Ascending aorta (tissue), 2 donors: ENCODE measurements at regions not wholly inside any gene's neighbourhood (a gene's known extent, or its start where the extent isn't known, plus 50 kb on each side); places are given as distances from the start of the nearest gene placed in this dataset.

Experiments
- DNase-seq, 2 donors: peaks; one replicate each; pipeline ENCODE4 v3.0.0-alpha.2; 2019; ENCODE audit warnings: low spot score in 2 of 2
- H3K27ac ChIP-seq, 2 donors: fragments of 200-600 bp; sonication (generic); one replicate each; pipeline ENCODE4 v1.5.1; 2016 to 2017; ENCODE audit warnings: mild to moderate bottlenecking in 1 of 2
- H3K27me3 ChIP-seq: fragments of 200-600 bp; sonication (generic); one replicate; pipeline ENCODE4 v1.5.1; 2017
- H3K36me3 ChIP-seq, 2 donors: fragments of 200-600 bp; sonication (generic); one replicate each; pipeline ENCODE4 v1.5.1; 2016
- H3K4me1 ChIP-seq, 2 donors: fragments of 200-600 bp; sonication (generic); one replicate each; pipeline ENCODE4 v1.5.1; 2016 to 2017; ENCODE audit warnings: mild to moderate bottlenecking in 1 of 2
- H3K4me3 ChIP-seq, 2 donors: fragments of 200-600 bp; sonication (generic); one replicate each; pipeline ENCODE4 v1.5.1; 2016 to 2017; ENCODE audit warnings: mild to moderate bottlenecking in 1 of 2
- H3K9me3 ChIP-seq, 2 donors: fragments of 200-600 bp; sonication (generic); one replicate each; pipeline ENCODE4 v1.5.1; 2016
- CTCF ChIP-seq, 3 experiments: fragments of 200-600 bp in 2 of 3; fragments of 450-650 bp in 1 of 3; sonication (generic) in 2 of 3; IDR thresholded peaks; one replicate each; pipeline ENCODE4 v1.5.1; 2016 to 2019; ENCODE audit warnings: antibody characterized with exemption in 3 of 3, mild to moderate bottlenecking in 1 of 3, moderate library complexity in 1 of 3
- intact Hi-C: fragments of 100-400 bp; cut with DNase I; formaldehyde crosslinking; loops from one replicate; pipeline ENCODE4 v1.15.1; 2023

DNA sequence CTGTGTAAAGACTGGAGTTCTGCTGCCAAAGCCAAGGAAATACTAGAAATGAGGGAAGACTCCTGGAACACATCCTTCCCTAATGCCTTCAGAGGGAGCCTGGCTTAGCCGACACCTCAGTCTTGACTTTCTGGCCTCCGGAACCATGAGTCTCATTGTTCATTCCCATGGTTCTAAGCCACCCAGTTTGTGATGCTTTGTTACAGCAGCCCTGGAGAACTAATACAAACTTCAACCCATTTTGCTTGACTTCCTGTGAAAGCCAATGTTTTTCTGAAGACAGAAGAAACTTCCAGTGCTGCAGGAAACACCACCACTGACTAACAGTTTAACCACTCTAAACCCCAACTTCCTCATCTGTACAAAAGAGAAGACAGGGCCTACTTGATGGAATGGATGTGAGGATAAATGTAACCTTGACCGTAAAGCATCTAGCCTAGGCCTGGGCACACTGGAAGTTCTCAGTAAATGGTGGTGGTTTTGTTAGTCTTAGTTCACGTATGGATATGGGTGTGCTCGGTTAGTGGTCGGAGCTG is 85.9 kb upstream of the RFX8 start:
- intact Hi-C loops, result no loop called here
- Histone ChIP-seq H3K4me1 (peaks cover 4 to 15% of the 10 kb centered on the region in 2 donors), H3K27me3 (no peaks in the 10 kb centered on the region), H3K4me3 (no peak overlapping the region), H3K9me3 (no peaks in the 10 kb centered on the region), H3K27ac (peak overlapping the region in 1 of 2 donors; percentile 86), H3K36me3 (no peaks in the 10 kb centered on the region)
- no peak for DNase-seq
- no peak for TF ChIP-seq CTCF (IDR thresholded peaks at IDR 0.05)

DNA sequence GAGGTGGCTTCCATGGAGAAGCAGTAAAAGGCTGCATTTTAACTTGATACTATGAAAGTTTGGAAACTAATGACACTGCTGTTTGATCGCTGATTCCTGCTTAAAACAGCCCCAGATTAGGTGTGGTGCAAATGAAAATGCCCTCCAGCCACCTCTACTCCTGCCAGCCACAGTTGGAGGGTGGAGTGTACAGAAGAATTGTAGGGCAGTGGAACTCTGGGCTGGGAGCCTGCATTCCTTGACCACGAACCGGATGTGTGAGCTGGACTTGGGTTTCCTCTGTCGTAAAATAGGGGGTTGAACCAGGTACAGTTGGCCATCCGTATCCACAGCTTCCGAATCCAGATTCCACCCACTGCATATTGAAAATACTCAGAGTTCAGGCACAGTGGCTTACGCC is 84.6 kb upstream of the RFX8 start:
- H3K4me3 ChIP-seq, result peak overlapping the region in 1 of 2 donors; percentile 31
- DNase-seq, result peak; percentile 21 to 81
- H3K4me1 ChIP-seq, result peaks cover 4 to 15% of the 10 kb centered on the region in 2 donors
- intact Hi-C loops, result loop anchor here (5.0 kb wide), 2 partner anchors 42 to 138 kb away; partner anchors contain the start of gene MAP4K4
- no peaks in the 10 kb centered on the region for H3K9me3 ChIP-seq
- no peak for TF ChIP-seq CTCF (IDR thresholded peaks at IDR 0.05)
- no peaks in the 10 kb centered on the region for H3K36me3 ChIP-seq
- H3K27me3 ChIP-seq, result no peaks in the 10 kb centered on the region
- peak overlapping the region; percentile 81 to 86 for H3K27ac ChIP-seq

DNA sequence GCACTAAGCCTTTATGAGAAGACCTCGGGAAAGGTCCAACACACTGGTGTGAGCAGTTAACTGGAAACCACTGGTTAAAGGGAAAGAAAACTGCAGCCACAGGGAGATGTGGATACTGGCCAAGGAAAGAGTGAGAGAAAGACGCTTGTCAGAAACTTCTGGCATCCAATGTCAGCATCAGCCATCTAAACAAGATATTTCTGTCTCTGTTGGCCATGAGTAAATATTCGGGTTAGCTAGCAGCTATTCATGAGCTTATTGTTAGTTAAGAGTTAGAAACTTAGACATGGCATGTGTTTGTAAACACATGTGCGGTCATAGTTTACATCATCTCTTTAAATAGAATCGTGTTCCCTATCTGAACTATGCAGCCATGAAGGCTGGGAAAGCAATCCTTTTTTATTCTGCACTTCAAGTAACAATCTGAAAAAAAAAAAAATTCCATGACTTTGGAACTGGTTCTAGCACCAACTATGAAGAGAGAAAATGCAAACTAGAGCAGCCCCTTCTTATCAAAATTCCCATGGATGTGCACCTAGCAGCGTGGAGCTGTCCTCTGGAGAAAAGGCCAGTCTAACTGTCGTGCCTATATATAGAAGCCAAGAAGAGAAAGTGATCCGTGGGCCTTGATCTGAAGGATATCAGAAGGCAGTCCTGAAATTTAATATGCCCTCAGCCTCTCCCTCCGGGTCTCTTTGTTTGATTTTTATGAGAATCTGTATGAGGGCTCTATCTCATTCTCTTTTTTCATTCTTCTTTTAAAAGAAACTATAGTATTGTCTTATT is 84.0 kb upstream of the RFX8 start:
- TF ChIP-seq CTCF (IDR thresholded peaks at IDR 0.05), result no peak
- DNase-seq, result no peak
- Histone ChIP-seq H3K4me1 (peaks cover 4 to 15% of the 10 kb centered on the region in 2 donors), H3K27ac (peak overlapping the region; percentile 81 to 86), H3K27me3 (no peaks in the 10 kb centered on the region), H3K36me3 (no peaks in the 10 kb centered on the region), H3K9me3 (no peaks in the 10 kb centered on the region), H3K4me3 (peak overlapping the region; percentile 16 to 31)
- intact Hi-C loops, result loop anchor here (5.0 kb wide), 2 partner anchors 42 to 138 kb away; partner anchors contain the start of gene MAP4K4

- intact Hi-C loops, result loop anchor here (2.0 to 5.0 kb wide), 3 partner anchors 21 to 141 kb away; partner anchors contain the start of gene MAP4K4
- Histone ChIP-seq H3K27ac (no peak overlapping the region), H3K4me1 (peaks cover 4 to 15% of the 10 kb centered on the region in 2 donors), H3K4me3 (no peak overlapping the region), H3K9me3 (no peaks in the 10 kb centered on the region), H3K36me3 (no peaks in the 10 kb centered on the region), H3K27me3 (no peaks in the 10 kb centered on the region)
- no peak for TF ChIP-seq CTCF (IDR thresholded peaks at IDR 0.05)
- DNase-seq, result no peak
Measured at GRCh38 chr2:101556033-101556459, 81.1 kb upstream of the RFX8 start.

DNA sequence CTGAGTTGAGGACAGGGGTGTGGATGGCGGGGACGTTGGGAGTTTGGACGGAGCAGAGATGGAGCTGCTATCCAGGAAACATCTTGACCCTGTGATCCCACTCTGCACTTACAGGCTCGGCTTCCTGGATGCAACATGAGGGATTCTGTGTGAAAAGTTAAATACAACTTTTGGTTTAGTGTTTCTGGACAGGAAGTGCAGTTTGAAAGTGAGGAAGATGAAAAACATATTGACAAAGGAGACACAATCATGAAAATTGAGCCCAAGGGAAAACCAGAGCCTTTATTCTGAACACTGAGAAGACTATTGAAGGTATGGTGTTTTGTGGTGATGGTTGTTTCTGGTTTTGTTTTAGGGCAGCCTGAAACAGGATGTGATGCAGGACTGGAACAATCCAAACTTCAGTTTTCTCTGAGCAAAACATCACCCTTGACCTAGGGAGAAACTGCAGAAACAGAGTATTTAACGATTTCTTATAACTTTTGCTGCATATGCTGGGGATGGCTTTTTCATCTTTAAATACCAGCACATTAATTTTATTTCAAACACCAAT is 76.5 kb upstream of the RFX8 start:
- no peaks in the 10 kb centered on the region for H3K36me3 ChIP-seq
- no peak overlapping the region for H3K4me3 ChIP-seq
- H3K4me1 ChIP-seq, result no peaks in the 10 kb centered on the region
- H3K9me3 ChIP-seq, result no peaks in the 10 kb centered on the region
- no peaks in the 10 kb centered on the region for H3K27me3 ChIP-seq
- intact Hi-C loops, result no loop called here
- no peak overlapping the region for H3K27ac ChIP-seq
- no peak for DNase-seq
- TF ChIP-seq CTCF (IDR thresholded peaks at IDR 0.05), result no peak
